ENCODE measurements at regions not wholly inside any gene's neighbourhood (a gene's known extent, or its start where the extent isn't known, plus 50 kb on each side); places are given as distances from the start of the nearest gene placed in this dataset.

GRCh38 chr1:37244083-37244480, 209.8 kb upstream of the GRIK3 start:
- Histone ChIP-seq H3K79me2 (ENCODE audit: insufficient read depth, low read depth) (no peaks in the 10 kb centered on the region), H3K9ac (no peak overlapping the region), H2AFZ (ENCODE audit: low read depth) (no peak overlapping the region), H3K27me3 (ENCODE audit: insufficient read depth, low read depth) (peaks cover 28% of the 10 kb centered on the region; the same call in 1 of the 2 replicates), H3K4me2 (no peak overlapping the region), H3K4me1 (ENCODE audit: low read depth, poor library complexity, severe bottlenecking) (no peaks in the 10 kb centered on the region), H4K20me1 (ENCODE audit: insufficient read depth) (no peaks in the 10 kb centered on the region), H3K4me3 (IDR thresholded peaks at IDR 0.05; ENCODE audit: insufficient read depth, low read depth, low read length) (no peak overlapping the region), H3K27ac (no peak overlapping the region), H3K36me3 (ENCODE audit: insufficient read depth) (no peaks in the 10 kb centered on the region)
- TF ChIP-seq CTCF (conservative IDR thresholded peaks at IDR 0.05; ENCODE audit: low read depth, low read length) = no peak

- H3K27ac ChIP-seq = no peak overlapping the region
- H3K36me3 ChIP-seq (ENCODE audit: insufficient read depth) = no peaks in the 10 kb centered on the region
- no peak overlapping the region for H3K9ac ChIP-seq
- no peak overlapping the region for H2AFZ ChIP-seq (ENCODE audit: low read depth)
- H3K4me2 ChIP-seq = no peak overlapping the region
- TF ChIP-seq CTCF (conservative IDR thresholded peaks at IDR 0.05; ENCODE audit: low read depth, low read length) = no peak
- H3K4me3 ChIP-seq (IDR thresholded peaks at IDR 0.05; ENCODE audit: insufficient read depth, low read depth, low read length) = no peak overlapping the region
- H4K20me1 ChIP-seq (ENCODE audit: insufficient read depth) = no peaks in the 10 kb centered on the region
- peaks cover 28% of the 10 kb centered on the region; the same call in 1 of the 2 replicates for H3K27me3 ChIP-seq (ENCODE audit: insufficient read depth, low read depth)
- no peaks in the 10 kb centered on the region for H3K79me2 ChIP-seq (ENCODE audit: insufficient read depth, low read depth)
- no peaks in the 10 kb centered on the region for H3K4me1 ChIP-seq (ENCODE audit: low read depth, poor library complexity, severe bottlenecking)
Measured at GRCh38 chr1:37244815-37245214, 210.5 kb upstream of the GRIK3 start.

- H3K27me3 ChIP-seq (ENCODE audit: insufficient read depth, low read depth) = peaks cover 29% of the 10 kb centered on the region; the same call in 1 of the 2 replicates
- TF ChIP-seq CTCF (conservative IDR thresholded peaks at IDR 0.05; ENCODE audit: low read depth, low read length) = no peak
- H3K79me2 ChIP-seq (ENCODE audit: insufficient read depth, low read depth) = no peaks in the 10 kb centered on the region
- no peaks in the 10 kb centered on the region for H4K20me1 ChIP-seq (ENCODE audit: insufficient read depth)
- no peak overlapping the region for H3K4me3 ChIP-seq (IDR thresholded peaks at IDR 0.05; ENCODE audit: insufficient read depth, low read depth, low read length)
- H3K4me2 ChIP-seq = no peak overlapping the region
- no peak overlapping the region for H3K9ac ChIP-seq
- no peaks in the 10 kb centered on the region for H3K36me3 ChIP-seq (ENCODE audit: insufficient read depth)
- no peak overlapping the region for H3K27ac ChIP-seq
- no peak overlapping the region for H2AFZ ChIP-seq (ENCODE audit: low read depth)
- H3K4me1 ChIP-seq (ENCODE audit: low read depth, poor library complexity, severe bottlenecking) = no peaks in the 10 kb centered on the region
Measured at GRCh38 chr1:37246631-37247030, 212.3 kb upstream of the GRIK3 start.

GRCh38 chr1:37250371-37250770, 216.1 kb upstream of the GRIK3 start:
- Histone ChIP-seq H3K36me3 (ENCODE audit: insufficient read depth) (no peaks in the 10 kb centered on the region), H3K79me2 (ENCODE audit: insufficient read depth, low read depth) (no peaks in the 10 kb centered on the region), H3K4me1 (ENCODE audit: low read depth, poor library complexity, severe bottlenecking) (no peaks in the 10 kb centered on the region), H3K27ac (no peak overlapping the region), H3K9ac (no peak overlapping the region), H2AFZ (ENCODE audit: low read depth) (no peak overlapping the region), H3K27me3 (ENCODE audit: insufficient read depth, low read depth) (peaks cover 21% of the 10 kb centered on the region; the same call in 1 of the 2 replicates), H3K4me2 (no peak overlapping the region), H3K4me3 (IDR thresholded peaks at IDR 0.05; ENCODE audit: insufficient read depth, low read depth, low read length) (no peak overlapping the region), H4K20me1 (ENCODE audit: insufficient read depth) (no peaks in the 10 kb centered on the region)
- TF ChIP-seq CTCF (conservative IDR thresholded peaks at IDR 0.05; ENCODE audit: low read depth, low read length) = no peak
